GM12878 (cell line): ENCODE measurements at regions not wholly inside any gene's neighbourhood (a gene's known extent, or its start where the extent isn't known, plus 50 kb on each side); places are given as distances from the start of the nearest gene placed in this dataset.

Experiments
- ATAC-seq: fragments of 200-7000 bp; cut with Tn5 transposase; 3 replicates; pipeline ENCODE4 v1.9.1; 2020; ENCODE audit warnings: mild to moderate bottlenecking, moderate library complexity
- BruUV-seq: library from RNA; stranded (reverse); fragments of 400-500 nt; replicated peaks from 2 replicates; lab custom pipeline; 2021; lab: Mats Ljungman, UMichigan
- CTCF ChIA-PET: fragments of 300-600 bp; sonication (Branson Sonifier 250); formaldehyde crosslinking; extraction: SDS; loops from one replicate; lab custom pipeline; 2021; ENCODE audit warnings: inconsistent platforms; lab: Yijun Ruan, JAX
- POLR2A ChIA-PET: fragments of 350-600 bp; formaldehyde crosslinking; extraction: SDS; loops from one replicate; lab custom pipeline; 2021; ENCODE audit warnings: inconsistent platforms; lab: Charles Lee
- RAD21 ChIA-PET: fragments of 300-600 bp; sonication (Branson Sonifier 250); formaldehyde crosslinking; loops from one replicate; lab custom pipeline; 2023; ENCODE audit warnings: antibody characterized with exemption; ENCODE audit not compliant: unreplicated experiment; lab: Charles Lee
- SMC1A ChIA-PET: fragments of 300-600 bp; sonication (Branson Sonifier 250); formaldehyde crosslinking; loops from one replicate; lab custom pipeline; 2023; ENCODE audit not compliant: unreplicated experiment, uncharacterized antibody; lab: Charles Lee
- DNase-seq: peaks from one replicate; pipeline ENCODE4 v3.0.0-alpha.2; 2011; ENCODE audit warnings: low read depth, low spot score
- FAIRE-seq: peaks from 3 replicates; lab custom pipeline; 2011; peaks lifted over from hg19 to GRCh38; lab: Jason Lieb, UNC
- H2AFZ ChIP-seq: 2 replicates; pipeline ENCODE4 v1.6.0; 2011; ENCODE audit warnings: low read depth, low read length, control low read depth; ENCODE audit not compliant: control insufficient read depth
- H3K27ac ChIP-seq: 2 replicates; pipeline ENCODE4 v1.5.1; 2011; ENCODE audit warnings: control low read depth; ENCODE audit not compliant: control insufficient read depth, insufficient read depth
- H3K27me3 ChIP-seq, 2 experiments: replicated peaks in 1 of 2; 2 replicates each; pipeline versions ENCODE4 v1.6.0 to v1.6.1; 2011; ENCODE audit warnings: low read length in 1 of 2; ENCODE audit not compliant: control insufficient read depth in 2 of 2, insufficient read depth in 2 of 2
- H3K36me3 ChIP-seq, 2 experiments: 2 replicates each; pipeline ENCODE4 v1.5.1; 2011; ENCODE audit warnings: low read length in 1 of 2; ENCODE audit not compliant: control insufficient read depth in 2 of 2, insufficient read depth in 2 of 2
- H3K4me1 ChIP-seq: 2 replicates; pipeline ENCODE4 v1.6.1; 2011; ENCODE audit warnings: mild to moderate bottlenecking, low read length, moderate library complexity, mixed read lengths; ENCODE audit not compliant: control insufficient read depth, insufficient read depth
- H3K4me2 ChIP-seq: 2 replicates; pipeline ENCODE4 v1.6.0; 2011; ENCODE audit warnings: control low read depth; ENCODE audit not compliant: control insufficient read depth, insufficient read depth
- H3K4me3 ChIP-seq: fragments of 200-600 bp; sonication (generic); 2 replicates; pipeline ENCODE4 v1.5.1; 2016
- H3K79me2 ChIP-seq: 2 replicates; pipeline ENCODE4 v1.6.0; 2011; ENCODE audit warnings: low read length; ENCODE audit not compliant: control insufficient read depth, insufficient read depth
- H3K9ac ChIP-seq: 2 replicates; pipeline ENCODE4 v1.8.0; 2011; ENCODE audit warnings: low read length, control low read depth, mixed read lengths; ENCODE audit not compliant: control insufficient read depth, insufficient read depth
- H3K9me3 ChIP-seq: replicated peaks from 3 replicates; pipeline ENCODE4 v1.5.1; 2011; ENCODE audit warnings: mild to moderate bottlenecking, low read length; ENCODE audit not compliant: control insufficient read depth, insufficient read depth
- H4K20me1 ChIP-seq: 2 replicates; pipeline ENCODE4 v1.6.0; 2011; ENCODE audit not compliant: control insufficient read depth, insufficient read depth
- ATF2 ChIP-seq: IDR thresholded peaks from 2 replicates; pipeline ENCODE4 v1.6.1; 2012; ENCODE audit warnings: low read length, inconsistent platforms
- CREM ChIP-seq: IDR thresholded peaks from 2 replicates; pipeline ENCODE4 v1.6.1; 2014; ENCODE audit warnings: antibody characterized with exemption, low read depth
- E4F1 ChIP-seq: fragments of 450-650 bp; IDR thresholded peaks from 2 replicates; pipeline ENCODE4 v1.6.1; 2018; ENCODE audit warnings: borderline replicate concordance, mild to moderate bottlenecking; ENCODE audit not compliant: partially characterized antibody
- EP300 ChIP-seq, 2 experiments: fragments of 150-350 bp in 1 of 2; IDR thresholded peaks; 2 replicates each; pipeline ENCODE4 v1.6.1; 2011 to 2012; ENCODE audit warnings: low read depth in 2 of 2, low read length in 2 of 2, borderline replicate concordance in 1 of 2, improper control_type of control experiment in 1 of 2, inconsistent platforms in 1 of 2; ENCODE audit not compliant: control insufficient read depth in 1 of 2
- JUNB ChIP-seq: IDR thresholded peaks from 2 replicates; pipeline ENCODE4 v1.6.1; 2016; ENCODE audit warnings: antibody characterized with exemption, mild to moderate bottlenecking
- MLLT1 ChIP-seq: fragments of 450-650 bp; IDR thresholded peaks from 2 replicates; pipeline ENCODE4 v1.6.1; 2016; ENCODE audit warnings: mild to moderate bottlenecking
- PAX8 ChIP-seq: fragments of 450-650 bp; IDR thresholded peaks from 2 replicates; pipeline ENCODE4 v1.6.1; 2017; ENCODE audit warnings: mild to moderate bottlenecking, moderate library complexity
- PML ChIP-seq: IDR thresholded peaks from 2 replicates; pipeline ENCODE4 v1.6.1; 2012; ENCODE audit warnings: low read length, inconsistent platforms
- POU2F2 ChIP-seq: IDR thresholded peaks from 3 replicates; pipeline ENCODE4 v1.6.1; 2011; ENCODE audit warnings: low read depth, mild to moderate bottlenecking, low read length, borderline replicate concordance
- SIX5 ChIP-seq: IDR thresholded peaks from 2 replicates; pipeline ENCODE4 v1.6.1; 2011; ENCODE audit warnings: mild to moderate bottlenecking, low read depth, low read length, moderate library complexity; ENCODE audit not compliant: severe bottlenecking
- SMAD5 ChIP-seq: IDR thresholded peaks from 2 replicates; pipeline ENCODE4 v1.6.1; 2016; ENCODE audit warnings: antibody characterized with exemption, low read depth
- SREBF2 ChIP-seq: IDR thresholded peaks from 2 replicates; pipeline ENCODE4 v1.6.1; 2012; ENCODE audit warnings: mild to moderate bottlenecking, low read length
- SRF ChIP-seq, 2 experiments: IDR thresholded peaks; 2 replicates each; pipeline ENCODE4 v1.6.1; 2011; ENCODE audit warnings: low read depth in 2 of 2, low read length in 2 of 2, mild to moderate bottlenecking in 1 of 2, moderate library complexity in 1 of 2
- STAT3 ChIP-seq: IDR thresholded peaks from 2 replicates; pipeline ENCODE4 v1.6.1; 2011; ENCODE audit warnings: low read depth, low read length, improper control_type of control experiment
- TCF12 ChIP-seq: IDR thresholded peaks from 2 replicates; pipeline ENCODE4 v1.6.1; 2011; ENCODE audit warnings: low read depth, mild to moderate bottlenecking, low read length
- WGBS: methylation state at CpG from one replicate; pipeline ENCODE4 v1.1.6; 2016; ENCODE audit warnings: low lambda C conversion rate; ENCODE audit not compliant: insufficient replicate concordance, insufficient coverage; ENCODE audit errors: missing lambda C conversion rate; 5-methylcytosine and 5-hydroxymethylcytosine counted together
- in situ Hi-C: fragments of 300-500 bp; cut with MboI; formaldehyde crosslinking; loops from 9 replicates; pipeline ENCODE4 v1.14.3; 2018; ENCODE audit warnings: mixed read lengths
- intact Hi-C: fragments of 100-400 bp; cut with micrococcal nuclease; formaldehyde crosslinking; loops from one replicate; pipeline ENCODE4 v1.14.2; 2022; ENCODE audit not compliant: unreplicated experiment
- TF ChIP-seq, protein P1 (sequence below): fragments of 450-650 bp; IDR thresholded peaks from 2 replicates; pipeline ENCODE4 v1.6.1; 2017; ENCODE audit warnings: mild to moderate bottlenecking

DNA sequence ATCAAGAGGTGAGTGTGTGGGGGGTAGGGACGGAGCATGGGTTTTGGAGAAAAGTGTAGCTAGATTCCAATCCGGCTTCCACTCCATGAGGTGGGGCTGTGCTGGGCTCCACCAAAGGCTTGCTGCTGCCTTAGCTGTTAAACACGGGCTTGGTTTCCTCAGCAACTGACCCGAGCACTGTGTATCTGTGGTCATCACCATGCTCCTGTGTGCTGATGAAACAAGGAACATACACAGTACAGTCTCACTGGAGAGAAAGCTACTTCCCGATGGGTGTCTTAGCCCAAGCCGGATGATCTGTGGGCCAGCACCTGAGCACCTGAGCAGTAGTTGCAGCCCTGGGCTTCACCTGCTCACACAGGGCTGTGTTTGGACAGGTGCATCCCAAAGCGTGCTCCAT is 52.9 kb upstream of the VRK1 start:
- TF ChIP-seq JUNB (no peak), SIX5 (no peak), SMAD5 (no peak), PAX8 (no peak), CREM (no peak), TCF12 (no peak), POU2F2 (no peak), PML (no peak), STAT3 (no peak), SREBF2 (no peak), ATF2 (no peak), MLLT1 (no peak), EP300 (IDR thresholded peaks at IDR 0.05; ENCODE audit: borderline replicate concordance in 1 of 2, control insufficient read depth in 1 of 2, low read depth in 2 of 2, low read length in 2 of 2) (no peak), E4F1 (no peak), SRF (IDR thresholded peaks at IDR 0.05; ENCODE audit: low read depth in 2 of 2, low read length in 2 of 2) (no peak)
- TF ChIP-seq, protein P1, sequence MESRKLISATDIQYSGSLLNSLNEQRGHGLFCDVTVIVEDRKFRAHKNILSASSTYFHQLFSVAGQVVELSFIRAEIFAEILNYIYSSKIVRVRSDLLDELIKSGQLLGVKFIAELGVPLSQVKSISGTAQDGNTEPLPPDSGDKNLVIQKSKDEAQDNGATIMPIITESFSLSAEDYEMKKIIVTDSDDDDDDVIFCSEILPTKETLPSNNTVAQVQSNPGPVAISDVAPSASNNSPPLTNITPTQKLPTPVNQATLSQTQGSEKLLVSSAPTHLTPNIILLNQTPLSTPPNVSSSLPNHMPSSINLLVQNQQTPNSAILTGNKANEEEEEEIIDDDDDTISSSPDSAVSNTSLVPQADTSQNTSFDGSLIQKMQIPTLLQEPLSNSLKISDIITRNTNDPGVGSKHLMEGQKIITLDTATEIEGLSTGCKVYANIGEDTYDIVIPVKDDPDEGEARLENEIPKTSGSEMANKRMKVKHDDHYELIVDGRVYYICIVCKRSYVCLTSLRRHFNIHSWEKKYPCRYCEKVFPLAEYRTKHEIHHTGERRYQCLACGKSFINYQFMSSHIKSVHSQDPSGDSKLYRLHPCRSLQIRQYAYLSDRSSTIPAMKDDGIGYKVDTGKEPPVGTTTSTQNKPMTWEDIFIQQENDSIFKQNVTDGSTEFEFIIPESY, result no peak

More for the DNA sequence above, 52.9 kb upstream of the VRK1 start:
- ATAC-seq (no peak), DNase-seq (no peak), FAIRE-seq (no peak)
- POLR2A ChIA-PET, result no interaction called here
- RAD21 ChIA-PET, result interaction anchor here (0.8 to 1.2 kb wide), 2 partner anchors 76 to 109 kb away, joined by 4 to 5 read pairs; no protein-coding TSS in a partner anchor
- Histone ChIP-seq H2AFZ (no peak overlapping the region), H3K4me3 (no peak overlapping the region), H3K27ac (no peak overlapping the region), H3K9me3 (no peaks in the 10 kb centered on the region), H3K27me3 (peaks cover 2 to 8% of the 10 kb centered on the region in 2 experiments; a peak in 3 of 4 replicates), H3K4me1 (no peaks in the 10 kb centered on the region), H3K79me2 (no peaks in the 10 kb centered on the region), H3K4me2 (no peak overlapping the region), H3K9ac (no peak overlapping the region), H3K36me3 (no peaks in the 10 kb centered on the region), H4K20me1 (no peaks in the 10 kb centered on the region)
- CTCF ChIA-PET, result interaction anchor here (0.6 to 6.2 kb wide), 3 partner anchors 13 to 177 kb away, joined by 3 to 49 read pairs (median 17); no protein-coding TSS in a partner anchor
- intact Hi-C loops (no loop called here), in situ Hi-C loops (loop anchor here (5.0 kb wide), 1 partner anchor 162 kb away; no protein-coding TSS in a partner anchor)
- BruUV-seq, result no TSS peak
- SMC1A ChIA-PET, result interaction anchor here (1.2 to 2.2 kb wide), 2 partner anchors 108 to 109 kb away, joined by 4 to 7 read pairs; no protein-coding TSS in a partner anchor
- whole genome bisulfite sequencing, result 36% methylated on average over 6 of the region's 7 CpGs
